ENCODE measurements at regions not wholly inside any gene's neighbourhood (a gene's known extent, or its start where the extent isn't known, plus 50 kb on each side); places are given as distances from the start of the nearest gene placed in this dataset.

DNA sequence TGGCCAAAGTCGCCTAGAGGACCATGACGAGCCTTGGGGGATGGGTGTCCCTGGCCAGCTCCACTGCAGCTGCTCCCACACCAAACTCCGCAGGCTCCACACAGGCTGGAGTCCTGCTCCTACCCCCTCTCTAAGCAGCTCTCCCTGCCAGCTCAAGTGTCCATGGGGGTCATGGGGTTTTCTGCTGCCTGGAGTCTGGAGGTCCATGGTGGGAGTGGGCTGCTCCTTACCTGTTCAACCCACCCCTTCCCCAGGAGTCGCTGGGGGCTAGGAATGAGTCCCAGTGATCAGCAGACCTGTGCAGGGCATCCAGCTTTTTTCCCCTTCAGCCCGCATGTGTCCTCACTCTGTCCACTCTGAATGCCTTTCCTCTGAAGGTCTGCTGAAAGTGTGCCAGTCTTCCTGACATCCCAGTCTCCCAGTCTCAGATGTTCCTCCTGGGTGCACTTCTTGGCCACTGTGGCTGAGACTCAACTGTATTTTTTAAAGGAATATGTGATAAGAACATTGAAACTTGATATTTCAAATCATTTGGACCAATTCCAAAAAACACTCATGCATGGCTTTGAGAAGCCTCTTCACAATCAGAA, 261.3 kb upstream of the ANKH start:
- peaks cover 2% of the 10 kb centered on the region for H3K9me3 ChIP-seq (ENCODE audit: insufficient read depth, low read depth, low read length)
- H3K36me3 Mint-ChIP-seq (ENCODE audit: low read depth, unreplicated experiment), result no peaks in the 10 kb centered on the region
- H4K20me1 ChIP-seq (ENCODE audit: insufficient read depth, low read length), result no peaks in the 10 kb centered on the region
- no peak for TF ChIP-seq EZH2 (IDR thresholded peaks at IDR 0.05; ENCODE audit: insufficient read depth, low read length)
- TF ChIP-seq, protein P1, sequence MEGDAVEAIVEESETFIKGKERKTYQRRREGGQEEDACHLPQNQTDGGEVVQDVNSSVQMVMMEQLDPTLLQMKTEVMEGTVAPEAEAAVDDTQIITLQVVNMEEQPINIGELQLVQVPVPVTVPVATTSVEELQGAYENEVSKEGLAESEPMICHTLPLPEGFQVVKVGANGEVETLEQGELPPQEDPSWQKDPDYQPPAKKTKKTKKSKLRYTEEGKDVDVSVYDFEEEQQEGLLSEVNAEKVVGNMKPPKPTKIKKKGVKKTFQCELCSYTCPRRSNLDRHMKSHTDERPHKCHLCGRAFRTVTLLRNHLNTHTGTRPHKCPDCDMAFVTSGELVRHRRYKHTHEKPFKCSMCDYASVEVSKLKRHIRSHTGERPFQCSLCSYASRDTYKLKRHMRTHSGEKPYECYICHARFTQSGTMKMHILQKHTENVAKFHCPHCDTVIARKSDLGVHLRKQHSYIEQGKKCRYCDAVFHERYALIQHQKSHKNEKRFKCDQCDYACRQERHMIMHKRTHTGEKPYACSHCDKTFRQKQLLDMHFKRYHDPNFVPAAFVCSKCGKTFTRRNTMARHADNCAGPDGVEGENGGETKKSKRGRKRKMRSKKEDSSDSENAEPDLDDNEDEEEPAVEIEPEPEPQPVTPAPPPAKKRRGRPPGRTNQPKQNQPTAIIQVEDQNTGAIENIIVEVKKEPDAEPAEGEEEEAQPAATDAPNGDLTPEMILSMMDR (IDR thresholded peaks at IDR 0.05; ENCODE audit: insufficient read depth, low read depth, low read length), result no peak
- H3K9ac ChIP-seq (ENCODE audit: low read length), result no peak overlapping the region
- no peak overlapping the region for H3K27ac Mint-ChIP-seq (ENCODE audit: unreplicated experiment)
- no peak overlapping the region for H3K4me3 Mint-ChIP-seq (ENCODE audit: unreplicated experiment)
- no peak overlapping the region for H2AFZ ChIP-seq (ENCODE audit: low read depth, low read length)
- no peak for FAIRE-seq
- H3K9me3 Mint-ChIP-seq (ENCODE audit: unreplicated experiment), result no peaks in the 10 kb centered on the region
- no peaks in the 10 kb centered on the region for H3K27me3 Mint-ChIP-seq (ENCODE audit: low read depth, unreplicated experiment)
- H3K27ac ChIP-seq (ENCODE audit: low read depth, low read length), result no peak overlapping the region
- no peaks in the 10 kb centered on the region for H3K4me1 Mint-ChIP-seq (ENCODE audit: low read depth, unreplicated experiment)
- H3K4me1 ChIP-seq (ENCODE audit: insufficient read depth, low read length), result no peaks in the 10 kb centered on the region
- H3K79me2 ChIP-seq (ENCODE audit: insufficient read depth, low read length), result no peaks in the 10 kb centered on the region
- no peaks in the 10 kb centered on the region for H3K27me3 ChIP-seq (ENCODE audit: insufficient read depth, low read length)
- no peaks in the 10 kb centered on the region for H3K36me3 ChIP-seq (ENCODE audit: insufficient read depth, low read length)
- no peak overlapping the region for H3K4me3 ChIP-seq (ENCODE audit: insufficient read depth, low read depth, low read length)
- no peak for DNase-seq (ENCODE audit: low read depth)
- H3K4me2 ChIP-seq (ENCODE audit: low read length), result no peak overlapping the region

DNA sequence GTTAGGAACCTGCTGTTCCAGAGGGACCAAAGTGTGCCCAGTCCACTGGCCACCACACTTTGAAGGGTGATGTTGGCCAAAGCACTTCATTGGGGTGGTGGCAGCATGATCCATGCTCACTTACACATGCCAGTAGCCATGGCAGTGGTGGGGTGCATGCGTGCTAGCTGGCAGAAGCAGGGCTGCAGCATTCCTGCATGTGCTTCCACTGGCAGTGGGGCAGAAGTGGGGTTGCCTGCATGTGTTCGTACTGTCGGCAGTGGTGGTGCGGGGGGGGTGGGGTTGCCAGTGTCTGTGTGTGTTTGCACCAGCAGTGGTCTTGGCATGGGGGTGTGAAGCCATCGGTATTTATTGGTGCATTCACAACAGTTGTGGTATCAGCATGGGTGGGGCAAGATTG, 260.3 kb upstream of the ANKH start:
- no peaks in the 10 kb centered on the region for H3K36me3 Mint-ChIP-seq (ENCODE audit: low read depth, unreplicated experiment)
- no peaks in the 10 kb centered on the region for H3K4me1 ChIP-seq (ENCODE audit: insufficient read depth, low read length)
- no peaks in the 10 kb centered on the region for H3K27me3 Mint-ChIP-seq (ENCODE audit: low read depth, unreplicated experiment)
- no peak overlapping the region for H3K27ac ChIP-seq (ENCODE audit: low read depth, low read length)
- H3K4me3 ChIP-seq (ENCODE audit: insufficient read depth, low read depth, low read length), result no peak overlapping the region
- no peak for DNase-seq (ENCODE audit: low read depth)
- H3K9me3 Mint-ChIP-seq (ENCODE audit: unreplicated experiment), result no peaks in the 10 kb centered on the region
- no peak for FAIRE-seq
- no peaks in the 10 kb centered on the region for H3K4me1 Mint-ChIP-seq (ENCODE audit: low read depth, unreplicated experiment)
- no peak for TF ChIP-seq EZH2 (IDR thresholded peaks at IDR 0.05; ENCODE audit: insufficient read depth, low read length)
- TF ChIP-seq, protein P1 (IDR thresholded peaks at IDR 0.05; ENCODE audit: insufficient read depth, low read depth, low read length), result no peak
- H3K36me3 ChIP-seq (ENCODE audit: insufficient read depth, low read length), result no peaks in the 10 kb centered on the region
- H3K27ac Mint-ChIP-seq (ENCODE audit: unreplicated experiment), result no peak overlapping the region
- H3K27me3 ChIP-seq (ENCODE audit: insufficient read depth, low read length), result no peaks in the 10 kb centered on the region
- no peak overlapping the region for H3K4me2 ChIP-seq (ENCODE audit: low read length)
- H3K9me3 ChIP-seq (ENCODE audit: insufficient read depth, low read depth, low read length), result peaks cover 2% of the 10 kb centered on the region
- H3K4me3 Mint-ChIP-seq (ENCODE audit: unreplicated experiment), result no peak overlapping the region
- no peaks in the 10 kb centered on the region for H3K79me2 ChIP-seq (ENCODE audit: insufficient read depth, low read length)
- no peaks in the 10 kb centered on the region for H4K20me1 ChIP-seq (ENCODE audit: insufficient read depth, low read length)
- H2AFZ ChIP-seq (ENCODE audit: low read depth, low read length), result no peak overlapping the region
- H3K9ac ChIP-seq (ENCODE audit: low read length), result no peak overlapping the region

DNA sequence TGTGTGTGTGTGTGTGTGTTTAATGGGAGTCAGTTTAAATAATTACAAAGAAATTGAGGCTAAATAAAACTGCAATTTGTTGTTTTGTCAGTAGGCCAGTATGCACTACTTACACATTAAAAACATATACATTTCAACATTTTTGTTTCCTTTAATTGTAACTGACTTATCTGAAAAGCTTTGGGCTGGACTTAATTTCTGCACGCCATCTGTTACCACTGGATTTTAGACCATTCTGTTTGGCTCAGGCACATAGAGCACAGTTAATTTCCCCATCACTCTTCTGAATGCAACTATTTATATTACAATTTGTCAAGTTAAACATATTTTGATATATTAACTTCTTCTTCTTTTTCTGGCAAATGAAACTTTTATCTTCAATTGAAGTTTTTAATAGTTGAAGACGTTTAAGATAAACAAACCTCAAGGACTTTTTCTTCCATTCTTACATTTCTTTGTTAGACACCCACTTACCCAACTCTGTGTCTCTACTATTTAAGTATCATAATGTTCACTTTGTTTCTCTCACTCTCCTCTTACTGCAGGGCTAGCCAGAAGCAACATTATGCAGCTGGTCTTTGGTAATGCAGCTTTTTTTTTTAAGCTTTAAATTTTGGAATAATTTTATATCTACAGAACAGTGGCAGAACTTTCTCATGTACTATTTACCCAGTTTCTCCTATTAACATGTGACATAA, 253.4 kb upstream of the ANKH start:
- H3K4me3 ChIP-seq (ENCODE audit: insufficient read depth, low read depth, low read length), result no peak overlapping the region
- no peaks in the 10 kb centered on the region for H3K4me1 Mint-ChIP-seq (ENCODE audit: low read depth, unreplicated experiment)
- H3K27me3 ChIP-seq (ENCODE audit: insufficient read depth, low read length), result peaks cover 2% of the 10 kb centered on the region
- peaks cover 8% of the 10 kb centered on the region for H3K9me3 Mint-ChIP-seq (ENCODE audit: unreplicated experiment)
- H3K79me2 ChIP-seq (ENCODE audit: insufficient read depth, low read length), result no peaks in the 10 kb centered on the region
- TF ChIP-seq, protein P1 (IDR thresholded peaks at IDR 0.05; ENCODE audit: insufficient read depth, low read depth, low read length), result no peak
- no peak for TF ChIP-seq EZH2 (IDR thresholded peaks at IDR 0.05; ENCODE audit: insufficient read depth, low read length)
- no peaks in the 10 kb centered on the region for H3K36me3 ChIP-seq (ENCODE audit: insufficient read depth, low read length)
- no peaks in the 10 kb centered on the region for H3K4me1 ChIP-seq (ENCODE audit: insufficient read depth, low read length)
- no peak overlapping the region for H3K27ac ChIP-seq (ENCODE audit: low read depth, low read length)
- H4K20me1 ChIP-seq (ENCODE audit: insufficient read depth, low read length), result no peaks in the 10 kb centered on the region
- FAIRE-seq (no peak), DNase-seq (ENCODE audit: low read depth) (no peak)
- peaks cover 4% of the 10 kb centered on the region for H3K27me3 Mint-ChIP-seq (ENCODE audit: low read depth, unreplicated experiment)
- H3K9ac ChIP-seq (ENCODE audit: low read length), result no peak overlapping the region
- no peaks in the 10 kb centered on the region for H3K9me3 ChIP-seq (ENCODE audit: insufficient read depth, low read depth, low read length)
- no peak overlapping the region for H3K27ac Mint-ChIP-seq (ENCODE audit: unreplicated experiment)
- no peaks in the 10 kb centered on the region for H3K36me3 Mint-ChIP-seq (ENCODE audit: low read depth, unreplicated experiment)
- no peak overlapping the region for H3K4me2 ChIP-seq (ENCODE audit: low read length)
- H2AFZ ChIP-seq (ENCODE audit: low read depth, low read length), result no peak overlapping the region
- no peak overlapping the region for H3K4me3 Mint-ChIP-seq (ENCODE audit: unreplicated experiment)

Data from astrocyte (in vitro differentiated cells and primary cell).